SU-DHL-6 (cell line): ENCODE measurements at regions not wholly inside any gene's neighbourhood (a gene's known extent, or its start where the extent isn't known, plus 50 kb on each side); places are given as distances from the start of the nearest gene placed in this dataset.

Experiments
- EZH2phosphoT487 ChIP-seq: fragments of 200-600 bp; sonication (generic), shearing (Covaris generic); conservative IDR thresholded peaks from 2 replicates; pipeline ENCODE4 v1.6.1; 2018; ENCODE audit warnings: mild to moderate bottlenecking, antibody characterized with exemption, low read length, moderate library complexity, mixed read lengths
- TF ChIP-seq, protein P1 (sequence below): fragments of 200-600 bp; sonication (generic); IDR thresholded peaks from one replicate; pipeline ENCODE4 v1.5.1; 2017; ENCODE audit warnings: antibody characterized with exemption, mild to moderate bottlenecking, low read length, moderate library complexity; ENCODE audit not compliant: insufficient read depth, poor library complexity, severe bottlenecking

DNA sequence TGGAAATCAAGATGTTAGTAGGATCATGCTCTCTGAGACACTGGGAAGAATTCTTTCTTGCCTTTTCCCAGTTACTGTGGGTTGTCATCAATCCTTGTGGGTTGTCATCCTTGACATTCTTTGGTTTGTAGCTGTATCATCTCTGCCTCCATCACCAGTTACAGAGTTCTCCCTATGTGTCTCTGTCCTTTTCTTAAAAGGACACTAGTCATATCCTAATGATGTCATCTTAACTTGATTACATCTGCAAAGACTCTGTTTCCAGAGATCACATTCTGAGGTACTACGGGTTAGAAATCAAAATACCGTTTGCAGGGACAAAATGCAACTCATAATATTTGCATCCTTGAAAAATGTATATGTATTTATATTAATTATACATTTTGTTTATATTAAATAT, 500.4 kb downstream of the ZBBX start:
- TF ChIP-seq, protein P1, sequence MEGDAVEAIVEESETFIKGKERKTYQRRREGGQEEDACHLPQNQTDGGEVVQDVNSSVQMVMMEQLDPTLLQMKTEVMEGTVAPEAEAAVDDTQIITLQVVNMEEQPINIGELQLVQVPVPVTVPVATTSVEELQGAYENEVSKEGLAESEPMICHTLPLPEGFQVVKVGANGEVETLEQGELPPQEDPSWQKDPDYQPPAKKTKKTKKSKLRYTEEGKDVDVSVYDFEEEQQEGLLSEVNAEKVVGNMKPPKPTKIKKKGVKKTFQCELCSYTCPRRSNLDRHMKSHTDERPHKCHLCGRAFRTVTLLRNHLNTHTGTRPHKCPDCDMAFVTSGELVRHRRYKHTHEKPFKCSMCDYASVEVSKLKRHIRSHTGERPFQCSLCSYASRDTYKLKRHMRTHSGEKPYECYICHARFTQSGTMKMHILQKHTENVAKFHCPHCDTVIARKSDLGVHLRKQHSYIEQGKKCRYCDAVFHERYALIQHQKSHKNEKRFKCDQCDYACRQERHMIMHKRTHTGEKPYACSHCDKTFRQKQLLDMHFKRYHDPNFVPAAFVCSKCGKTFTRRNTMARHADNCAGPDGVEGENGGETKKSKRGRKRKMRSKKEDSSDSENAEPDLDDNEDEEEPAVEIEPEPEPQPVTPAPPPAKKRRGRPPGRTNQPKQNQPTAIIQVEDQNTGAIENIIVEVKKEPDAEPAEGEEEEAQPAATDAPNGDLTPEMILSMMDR: no peak
- TF ChIP-seq EZH2phosphoT487: no peak
